GM23338 (cell line): ENCODE measurements at regions not wholly inside any gene's neighbourhood (a gene's known extent, or its start where the extent isn't known, plus 50 kb on each side); places are given as distances from the start of the nearest gene placed in this dataset.

Experiments used
- ATAC-seq: fragments of 200-7000 bp; cut with Tn5 transposase; 3 replicates; pipeline ENCODE4 v1.9.1; 2020
- DNase-seq: peaks from one replicate; pipeline ENCODE4 v3.0.0-alpha.2; 2015; ENCODE audit warnings: low spot score
- H2AFZ ChIP-seq: fragments of 200-600 bp; sonication (generic); 2 replicates; pipeline ENCODE4 v1.8.0; 2016; ENCODE audit warnings: antibody characterized with exemption, mild to moderate bottlenecking, moderate library complexity
- H3F3A ChIP-seq: fragments of 200-600 bp; sonication (generic); replicated peaks from 2 replicates; pipeline ENCODE4 v1.8.0; 2017; ENCODE audit warnings: antibody characterized with exemption, mixed run types, low read depth
- H3K27ac ChIP-seq: fragments of 200-600 bp; sonication (generic); 2 replicates; pipeline ENCODE4 v1.6.1; 2016; ENCODE audit warnings: low read depth
- H3K27me3 ChIP-seq: fragments of 200-600 bp; sonication (generic); 2 replicates; pipeline ENCODE4 v1.8.0; 2016; ENCODE audit warnings: mild to moderate bottlenecking, mixed run types, moderate library complexity; ENCODE audit not compliant: insufficient read depth
- H3K36me3 ChIP-seq: fragments of 200-600 bp; sonication (generic); 2 replicates; pipeline ENCODE4 v1.8.0; 2016; ENCODE audit warnings: mild to moderate bottlenecking; ENCODE audit not compliant: insufficient read depth
- H3K4me1 ChIP-seq: fragments of 200-600 bp; sonication (generic); 2 replicates; pipeline ENCODE4 v1.8.0; 2016; ENCODE audit warnings: mild to moderate bottlenecking, moderate library complexity; ENCODE audit not compliant: insufficient read depth
- H3K4me2 ChIP-seq: fragments of 200-600 bp; sonication (generic); 2 replicates; pipeline ENCODE4 v1.7.1; 2017; ENCODE audit warnings: mixed run types
- H3K4me3 ChIP-seq: fragments of 200-600 bp; sonication (generic); 2 replicates; pipeline ENCODE4 v1.6.1; 2016; ENCODE audit warnings: mixed run types
- H3K79me2 ChIP-seq: fragments of 200-600 bp; sonication (generic); replicated peaks from 2 replicates; pipeline ENCODE4 v1.8.0; 2017; ENCODE audit warnings: mild to moderate bottlenecking; ENCODE audit not compliant: insufficient read depth
- H3K9me2 ChIP-seq: fragments of 200-600 bp; sonication (generic); 2 replicates; pipeline ENCODE4 v1.8.0; 2017; ENCODE audit not compliant: insufficient read depth
- H4K20me1 ChIP-seq: fragments of 200-600 bp; sonication (generic); replicated peaks from 2 replicates; pipeline ENCODE4 v1.8.0; 2017; ENCODE audit warnings: mild to moderate bottlenecking; ENCODE audit not compliant: insufficient read depth
- H3K27ac Mint-ChIP-seq: 2 replicates; pipeline ENCODE4 v1.8.0; 2020; ENCODE audit warnings: inconsistent platforms, mild to moderate bottlenecking, moderate library complexity, mixed read lengths
- H3K27me3 Mint-ChIP-seq: 3 replicates; pipeline ENCODE4 v1.8.0; 2022; ENCODE audit warnings: low read depth, mild to moderate bottlenecking, moderate library complexity, mixed read lengths, inconsistent platforms; ENCODE audit not compliant: insufficient read depth, poor library complexity
- H3K36me3 Mint-ChIP-seq: 3 replicates; pipeline ENCODE4 v1.8.0; 2021; ENCODE audit warnings: low read depth, mild to moderate bottlenecking, inconsistent platforms, moderate library complexity, mixed read lengths
- H3K4me1 Mint-ChIP-seq: 3 replicates; pipeline ENCODE4 v1.8.0; 2020; ENCODE audit warnings: mild to moderate bottlenecking, inconsistent platforms, mixed read lengths
- H3K4me3 Mint-ChIP-seq: 3 replicates; pipeline ENCODE4 v1.8.0; 2021; ENCODE audit warnings: moderate library complexity, mild to moderate bottlenecking, inconsistent platforms, mixed read lengths
- H3K9me3 Mint-ChIP-seq: 3 replicates; pipeline ENCODE4 v1.8.0; 2020; ENCODE audit warnings: moderate library complexity, mild to moderate bottlenecking, inconsistent platforms, mixed read lengths
- CREB1 ChIP-seq: fragments of 250-450 bp; sonication (Bioruptor Pico); IDR thresholded peaks from 2 replicates; pipeline ENCODE4 v1.5.0; 2020; ENCODE audit warnings: low read depth, mild to moderate bottlenecking, moderate library complexity
- CTCF ChIP-seq, 2 experiments: fragments of 200-600 bp in 1 of 2; sonication (generic) in 1 of 2; conservative IDR thresholded peaks; 2 replicates each; pipeline versions ENCODE4 v1.5.1 to v1.6.1; 2016 to 2017; ENCODE audit warnings: antibody characterized with exemption in 2 of 2, low read depth in 2 of 2, mild to moderate bottlenecking in 2 of 2, moderate library complexity in 1 of 2
- ETS1 ChIP-seq: IDR thresholded peaks from 2 replicates; pipeline ENCODE4 v1.6.1; 2016; ENCODE audit warnings: antibody characterized with exemption
- EZH2 ChIP-seq: fragments of 200-600 bp; sonication (generic); IDR thresholded peaks from one replicate; pipeline ENCODE4 v1.8.0; 2017; ENCODE audit warnings: antibody characterized with exemption, mild to moderate bottlenecking, low read depth; ENCODE audit not compliant: unreplicated experiment
- EZH2phosphoT487 ChIP-seq: fragments of 200-600 bp; sonication (generic); IDR thresholded peaks from one replicate; pipeline ENCODE4 v1.8.1; 2018; ENCODE audit warnings: antibody characterized with exemption; ENCODE audit not compliant: unreplicated experiment
- JUNB ChIP-seq: IDR thresholded peaks from one replicate; pipeline ENCODE4 v1.6.1; 2016; ENCODE audit warnings: antibody characterized with exemption; ENCODE audit not compliant: unreplicated experiment
- NANOG ChIP-seq: IDR thresholded peaks from 2 replicates; pipeline ENCODE4 v1.6.1; 2016; ENCODE audit warnings: antibody characterized with exemption, borderline replicate concordance
- POLR2AphosphoS5 ChIP-seq: IDR thresholded peaks from 2 replicates; pipeline ENCODE4 v1.6.1; 2016; ENCODE audit warnings: antibody characterized with exemption, low read depth
- REST ChIP-seq: IDR thresholded peaks from one replicate; pipeline ENCODE4 v1.6.1; 2018; ENCODE audit warnings: antibody characterized with exemption; ENCODE audit not compliant: unreplicated experiment
- STAT1 ChIP-seq: IDR thresholded peaks from one replicate; pipeline ENCODE4 v1.6.1; 2016; ENCODE audit warnings: antibody characterized with exemption; ENCODE audit not compliant: unreplicated experiment
- ZNF114 ChIP-seq: fragments of 250-450 bp; sonication (Bioruptor Pico); IDR thresholded peaks from 2 replicates; pipeline ENCODE4 v1.5.0; 2020; ENCODE audit warnings: mild to moderate bottlenecking, moderate library complexity
- ZNF331 ChIP-seq: fragments of 250-450 bp; sonication (Bioruptor Pico); IDR thresholded peaks from 2 replicates; pipeline ENCODE4 v1.5.0; 2020; ENCODE audit warnings: low read depth, mild to moderate bottlenecking, moderate library complexity
- ZNF462 ChIP-seq: fragments of 250-450 bp; sonication (Bioruptor Pico); IDR thresholded peaks from 2 replicates; pipeline ENCODE4 v1.5.0; 2020; ENCODE audit warnings: mild to moderate bottlenecking, moderate library complexity

GRCh38 chr18:2281086-2281485 lies 290.2 kb downstream of the METTL4 start:
- H3K27me3 Mint-ChIP-seq = peaks cover 3% of the 10 kb centered on the region
- no peaks in the 10 kb centered on the region for H3K4me1 ChIP-seq
- H3F3A ChIP-seq = no peaks in the 10 kb centered on the region
- H3K9me2 ChIP-seq = no peaks in the 10 kb centered on the region
- TF ChIP-seq ZNF462 (CRISPR knock-in tag) (no peak), ETS1 (no peak), NANOG (no peak), JUNB (no peak), CTCF (conservative IDR thresholded peaks at IDR 0.05; ENCODE audit: low read depth in 2 of 2) (no peak), POLR2AphosphoS5 (no peak), ZNF331 (no peak), EZH2phosphoT487 (no peak), ZNF114 (CRISPR knock-in tag) (no peak), REST (no peak), EZH2 (no peak), CREB1 (CRISPR knock-in tag) (no peak), STAT1 (no peak)
- DNase-seq = no peak
- H3K27ac ChIP-seq = no peak overlapping the region
- no peak overlapping the region for H2AFZ ChIP-seq
- no peaks in the 10 kb centered on the region for H3K36me3 Mint-ChIP-seq
- H3K4me2 ChIP-seq = no peak overlapping the region
- H3K27me3 ChIP-seq = no peaks in the 10 kb centered on the region
- no peak for ATAC-seq
- no peaks in the 10 kb centered on the region; the same call in 2 of the 3 replicates for H3K4me1 Mint-ChIP-seq
- H3K79me2 ChIP-seq = no peaks in the 10 kb centered on the region
- H3K4me3 Mint-ChIP-seq = no peak overlapping the region
- H4K20me1 ChIP-seq = no peaks in the 10 kb centered on the region
- H3K27ac Mint-ChIP-seq = no peak overlapping the region
- H3K9me3 Mint-ChIP-seq = no peaks in the 10 kb centered on the region
- H3K36me3 ChIP-seq = no peaks in the 10 kb centered on the region
- H3K4me3 ChIP-seq = no peak overlapping the region
